Left renal pelvis (tissue), 4 donors: ENCODE measurements at regions not wholly inside any gene's neighbourhood (a gene's known extent, or its start where the extent isn't known, plus 50 kb on each side); places are given as distances from the start of the nearest gene placed in this dataset.

Experiments used
- DNase-seq, 4 donors: peaks; one replicate each; pipeline ENCODE4 v3.0.0-alpha.2; 2013; ENCODE audit warnings: low read depth in 4 of 4, low spot score in 3 of 4

GRCh38 chr4:117783716-117784115 lies 250.6 kb upstream of the NDST3 start:
- no peak for DNase-seq

GRCh38 chr4:117784266-117784665 lies 250.0 kb upstream of the NDST3 start:
- DNase-seq: no peak

- no peak for DNase-seq
Measured at GRCh38 chr4:117786566-117786965, 247.7 kb upstream of the NDST3 start.

GRCh38 chr4:117793845-117794480 lies 240.3 kb upstream of the NDST3 start:
- no peak for DNase-seq

GRCh38 chr4:117796677-117797076 lies 237.6 kb upstream of the NDST3 start:
- no peak for DNase-seq

GRCh38 chr4:117800636-117801035 lies 233.7 kb upstream of the NDST3 start:
- no peak for DNase-seq

GRCh38 chr4:117801756-117802155 lies 232.5 kb upstream of the NDST3 start:
- no peak for DNase-seq

GRCh38 chr4:117811731-117812130 lies 222.6 kb upstream of the NDST3 start:
- no peak for DNase-seq

GRCh38 chr4:117814277-117815246 lies 219.7 kb upstream of the NDST3 start:
- no peak for DNase-seq

- no peak for DNase-seq
Measured at GRCh38 chr4:117817301-117817700, 217.0 kb upstream of the NDST3 start.

- no peak for DNase-seq
Measured at GRCh38 chr4:117821834-117822233, 212.5 kb upstream of the NDST3 start.

GRCh38 chr4:117823388-117823787 lies 210.9 kb upstream of the NDST3 start:
- no peak for DNase-seq

GRCh38 chr4:117825600-117825999 lies 208.7 kb upstream of the NDST3 start:
- no peak for DNase-seq

- DNase-seq: no peak
Measured at GRCh38 chr4:117831060-117831683, 203.1 kb upstream of the NDST3 start.

- no peak for DNase-seq
Measured at GRCh38 chr4:117835566-117835965, 198.7 kb upstream of the NDST3 start.

GRCh38 chr4:117844594-117844993 lies 189.7 kb upstream of the NDST3 start:
- DNase-seq: no peak

- no peak for DNase-seq
Measured at GRCh38 chr4:117845270-117845669, 189.0 kb upstream of the NDST3 start.

- no peak for DNase-seq
Measured at GRCh38 chr4:117847849-117848248, 186.4 kb upstream of the NDST3 start.

GRCh38 chr4:117868201-117868600 lies 166.1 kb upstream of the NDST3 start:
- DNase-seq: no peak

- DNase-seq: no peak
Measured at GRCh38 chr4:117873779-117874178, 160.5 kb upstream of the NDST3 start.

- DNase-seq: no peak
Measured at GRCh38 chr4:117874216-117874615, 160.1 kb upstream of the NDST3 start.

- no peak for DNase-seq
Measured at GRCh38 chr4:117889978-117890377, 144.3 kb upstream of the NDST3 start.
